ENCODE measurements at regions not wholly inside any gene's neighbourhood (a gene's known extent, or its start where the extent isn't known, plus 50 kb on each side); places are given as distances from the start of the nearest gene placed in this dataset.

- TF ChIP-seq CTCF (IDR thresholded peaks at IDR 0.05; ENCODE audit: low read depth, low read length), result no peak
- no peak for DNase-seq (ENCODE audit: low read depth in 1 of 2, low spot score in 1 of 2)
- Histone ChIP-seq H3K4me3 (no peak overlapping the region), H3K4me1 (ENCODE audit: low read depth) (no peaks in the 10 kb centered on the region), H3K27me3 (no peaks in the 10 kb centered on the region), H3K9me3 (ENCODE audit: low read depth) (no peaks in the 10 kb centered on the region), H3K27ac (no peak overlapping the region), H3K36me3 (no peaks in the 10 kb centered on the region)
Observed at GRCh38 chr2:180555391-180555965, 424.9 kb upstream of the UBE2E3 start.

- Histone ChIP-seq H3K9me3 (ENCODE audit: low read depth) (no peaks in the 10 kb centered on the region), H3K27ac (no peak overlapping the region), H3K36me3 (no peaks in the 10 kb centered on the region), H3K27me3 (no peaks in the 10 kb centered on the region), H3K4me1 (ENCODE audit: low read depth) (no peaks in the 10 kb centered on the region), H3K4me3 (no peak overlapping the region)
- no peak for TF ChIP-seq CTCF (IDR thresholded peaks at IDR 0.05; ENCODE audit: low read depth, low read length)
- no peak for DNase-seq (ENCODE audit: low read depth in 1 of 2, low spot score in 1 of 2)
Observed at GRCh38 chr2:180554330-180554729, 426.1 kb upstream of the UBE2E3 start.

GRCh38 chr2:180553094-180553715 lies 427.2 kb upstream of the UBE2E3 start:
- H3K9me3 ChIP-seq (ENCODE audit: low read depth), result no peaks in the 10 kb centered on the region
- H3K27me3 ChIP-seq, result no peaks in the 10 kb centered on the region
- TF ChIP-seq CTCF (IDR thresholded peaks at IDR 0.05; ENCODE audit: low read depth, low read length), result no peak
- H3K4me1 ChIP-seq (ENCODE audit: low read depth), result no peaks in the 10 kb centered on the region
- peak in 1 of 2 donors; percentile 10 for DNase-seq (ENCODE audit: low read depth in 1 of 2, low spot score in 1 of 2)
- no peaks in the 10 kb centered on the region for H3K36me3 ChIP-seq
- H3K27ac ChIP-seq, result no peak overlapping the region
- H3K4me3 ChIP-seq, result no peak overlapping the region

- TF ChIP-seq CTCF (IDR thresholded peaks at IDR 0.05; ENCODE audit: low read depth, low read length), result no peak
Observed at GRCh38 chr2:180542511-180542910, 437.9 kb upstream of the UBE2E3 start.

GRCh38 chr2:180540761-180541160 lies 439.6 kb upstream of the UBE2E3 start:
- H3K36me3 ChIP-seq, result no peaks in the 10 kb centered on the region
- H3K4me3 ChIP-seq, result no peak overlapping the region
- peak in 1 of 2 donors; percentile 68 for DNase-seq (ENCODE audit: low read depth in 1 of 2, low spot score in 1 of 2)
- H3K4me1 ChIP-seq (ENCODE audit: low read depth), result peaks cover 4% of the 10 kb centered on the region
- no peak for TF ChIP-seq CTCF (IDR thresholded peaks at IDR 0.05; ENCODE audit: low read depth, low read length)
- no peaks in the 10 kb centered on the region for H3K9me3 ChIP-seq (ENCODE audit: low read depth)
- no peaks in the 10 kb centered on the region for H3K27me3 ChIP-seq
- no peak overlapping the region for H3K27ac ChIP-seq

More at GRCh38 chr2:180542511-180542910, 437.9 kb upstream of the UBE2E3 start:
- H3K27me3 ChIP-seq, result no peaks in the 10 kb centered on the region
- no peaks in the 10 kb centered on the region for H3K36me3 ChIP-seq
- no peak overlapping the region for H3K27ac ChIP-seq
- peak in 1 of 2 donors; percentile 20 for DNase-seq (ENCODE audit: low read depth in 1 of 2, low spot score in 1 of 2)
- H3K4me1 ChIP-seq (ENCODE audit: low read depth), result peaks cover 4% of the 10 kb centered on the region
- H3K9me3 ChIP-seq (ENCODE audit: low read depth), result no peaks in the 10 kb centered on the region
- H3K4me3 ChIP-seq, result no peak overlapping the region
